ENCODE measurements at regions not wholly inside any gene's neighbourhood (a gene's known extent, or its start where the extent isn't known, plus 50 kb on each side); places are given as distances from the start of the nearest gene placed in this dataset.

DNA sequence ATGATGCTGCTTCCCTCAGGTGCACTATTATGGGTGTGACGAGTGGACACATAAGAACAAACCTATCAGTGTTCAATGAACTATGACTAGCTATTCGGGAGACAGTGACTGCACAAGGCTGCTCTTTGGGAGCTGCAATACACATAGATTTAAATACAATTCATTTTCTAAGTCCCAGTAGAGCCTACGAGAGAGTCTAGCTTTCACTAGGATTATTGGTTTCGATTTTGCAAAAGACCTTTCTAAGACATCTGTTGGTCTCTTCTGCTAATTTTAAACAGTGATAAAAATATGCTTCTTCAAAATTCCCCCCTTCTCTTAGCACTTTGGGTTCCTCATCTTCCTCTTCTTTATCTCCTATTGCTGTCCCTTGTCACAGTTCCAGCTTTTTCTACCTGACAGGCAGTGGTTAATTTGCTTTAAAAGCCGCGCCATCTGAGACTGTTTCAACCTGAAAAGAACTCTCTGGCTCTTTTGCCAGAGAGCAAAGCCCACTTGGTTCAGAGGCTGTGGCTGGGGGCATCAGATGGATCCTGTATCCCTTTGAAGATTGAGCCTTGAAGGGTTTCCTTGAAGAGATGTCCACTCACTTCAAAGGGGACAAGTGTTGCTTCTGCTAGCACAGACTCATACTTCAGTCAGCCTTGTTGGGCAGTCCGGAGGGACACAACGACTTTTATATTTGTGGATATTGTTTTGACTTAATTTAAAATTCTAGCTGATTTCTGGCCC, 241.5 kb downstream of the MAN2A1 start:
- ATAC-seq (ENCODE audit: insufficient read depth, low read depth) (0 out of 3 replicates have a peak, but pooled peaks have one; percentile 9), DNase-seq (no peak)
- Histone ChIP-seq H3K36me3 (ENCODE audit: insufficient read depth, low read length) (no peaks in the 10 kb centered on the region), H3K9ac (ENCODE audit: low read depth, low read length) (no peak overlapping the region), H3K27ac (ENCODE audit: low read length) (no peak overlapping the region; the same call in 1 of the 2 replicates), H4K20me1 (ENCODE audit: insufficient read depth, low read length) (no peaks in the 10 kb centered on the region), H3K4me2 (ENCODE audit: insufficient read depth, low read length) (no peak overlapping the region), H3K4me3 (ENCODE audit: low read depth in 1 of 2, low read length in 2 of 2) (no peak overlapping the region), H3K4me1 (ENCODE audit: insufficient read depth, low read length) (peaks cover 13% of the 10 kb centered on the region; the same call in 1 of the 2 replicates), H3K9me3 (ENCODE audit: insufficient read depth, low read length, severe bottlenecking) (no peaks in the 10 kb centered on the region), H3K27me3 (ENCODE audit: insufficient read depth, low read length, poor library complexity) (no peaks in the 10 kb centered on the region), H2AFZ (ENCODE audit: low read depth, low read length) (no peak overlapping the region), H3K79me2 (ENCODE audit: insufficient read depth, low read length) (no peaks in the 10 kb centered on the region)
- TF ChIP-seq EZH2 (IDR thresholded peaks at IDR 0.05; ENCODE audit: borderline replicate concordance, low read depth, low read length, severe bottlenecking): no peak
- TF ChIP-seq, protein P1, sequence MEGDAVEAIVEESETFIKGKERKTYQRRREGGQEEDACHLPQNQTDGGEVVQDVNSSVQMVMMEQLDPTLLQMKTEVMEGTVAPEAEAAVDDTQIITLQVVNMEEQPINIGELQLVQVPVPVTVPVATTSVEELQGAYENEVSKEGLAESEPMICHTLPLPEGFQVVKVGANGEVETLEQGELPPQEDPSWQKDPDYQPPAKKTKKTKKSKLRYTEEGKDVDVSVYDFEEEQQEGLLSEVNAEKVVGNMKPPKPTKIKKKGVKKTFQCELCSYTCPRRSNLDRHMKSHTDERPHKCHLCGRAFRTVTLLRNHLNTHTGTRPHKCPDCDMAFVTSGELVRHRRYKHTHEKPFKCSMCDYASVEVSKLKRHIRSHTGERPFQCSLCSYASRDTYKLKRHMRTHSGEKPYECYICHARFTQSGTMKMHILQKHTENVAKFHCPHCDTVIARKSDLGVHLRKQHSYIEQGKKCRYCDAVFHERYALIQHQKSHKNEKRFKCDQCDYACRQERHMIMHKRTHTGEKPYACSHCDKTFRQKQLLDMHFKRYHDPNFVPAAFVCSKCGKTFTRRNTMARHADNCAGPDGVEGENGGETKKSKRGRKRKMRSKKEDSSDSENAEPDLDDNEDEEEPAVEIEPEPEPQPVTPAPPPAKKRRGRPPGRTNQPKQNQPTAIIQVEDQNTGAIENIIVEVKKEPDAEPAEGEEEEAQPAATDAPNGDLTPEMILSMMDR (IDR thresholded peaks at IDR 0.05; ENCODE audit: borderline replicate concordance, extremely low read depth, low read length, poor library complexity, severe bottlenecking): no peak

DNA sequence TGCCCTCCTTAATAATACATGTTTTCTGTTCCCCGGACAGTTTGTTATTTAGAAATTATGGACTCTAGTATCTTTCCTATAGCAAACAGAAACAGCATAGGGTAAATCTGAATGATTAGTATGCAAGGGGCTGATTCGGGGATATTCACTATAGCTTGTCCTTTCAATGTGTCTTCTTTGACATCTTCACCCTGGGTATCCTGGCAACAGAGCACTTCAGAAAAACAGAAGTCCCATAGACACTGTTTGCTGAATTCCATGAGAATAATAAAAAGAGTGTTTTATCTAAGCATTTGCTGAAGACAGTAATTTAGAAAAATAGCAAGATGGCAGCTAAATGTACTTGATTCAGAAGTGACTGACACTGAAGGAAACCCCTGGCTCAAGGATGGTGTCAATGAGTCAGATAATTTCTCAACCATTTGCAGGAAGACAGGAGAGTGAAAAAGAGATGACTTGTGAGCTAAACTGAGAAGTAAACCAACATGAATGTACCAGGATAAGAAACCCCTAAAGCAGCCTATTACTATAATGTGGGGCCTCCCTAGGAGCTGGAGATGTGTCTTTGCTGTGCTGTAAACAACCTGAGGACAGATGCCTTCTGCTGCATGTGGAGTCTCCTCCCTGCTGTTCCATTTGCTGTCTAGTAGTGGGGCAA, 246.2 kb downstream of the MAN2A1 start:
- no peak overlapping the region for H3K4me3 ChIP-seq (ENCODE audit: low read depth in 1 of 2, low read length in 2 of 2)
- DNase-seq (no peak), ATAC-seq (ENCODE audit: insufficient read depth, low read depth) (0 out of 3 replicates have a peak, but pooled peaks have one; percentile 5)
- H3K27me3 ChIP-seq (ENCODE audit: insufficient read depth, low read length, poor library complexity): no peaks in the 10 kb centered on the region
- H3K9me3 ChIP-seq (ENCODE audit: insufficient read depth, low read length, severe bottlenecking): peaks cover 5% of the 10 kb centered on the region
- no peak for TF ChIP-seq EZH2 (IDR thresholded peaks at IDR 0.05; ENCODE audit: borderline replicate concordance, low read depth, low read length, severe bottlenecking)
- TF ChIP-seq, protein P1 (IDR thresholded peaks at IDR 0.05; ENCODE audit: borderline replicate concordance, extremely low read depth, low read length, poor library complexity, severe bottlenecking): no peak
- H3K4me2 ChIP-seq (ENCODE audit: insufficient read depth, low read length): no peak overlapping the region
- no peak overlapping the region for H3K27ac ChIP-seq (ENCODE audit: low read length)
- no peaks in the 10 kb centered on the region for H3K79me2 ChIP-seq (ENCODE audit: insufficient read depth, low read length)
- peaks cover 15% of the 10 kb centered on the region for H3K4me1 ChIP-seq (ENCODE audit: insufficient read depth, low read length)
- no peaks in the 10 kb centered on the region for H3K36me3 ChIP-seq (ENCODE audit: insufficient read depth, low read length)
- H4K20me1 ChIP-seq (ENCODE audit: insufficient read depth, low read length): no peaks in the 10 kb centered on the region
- H3K9ac ChIP-seq (ENCODE audit: low read depth, low read length): no peak overlapping the region
- H2AFZ ChIP-seq (ENCODE audit: low read depth, low read length): no peak overlapping the region

DNA sequence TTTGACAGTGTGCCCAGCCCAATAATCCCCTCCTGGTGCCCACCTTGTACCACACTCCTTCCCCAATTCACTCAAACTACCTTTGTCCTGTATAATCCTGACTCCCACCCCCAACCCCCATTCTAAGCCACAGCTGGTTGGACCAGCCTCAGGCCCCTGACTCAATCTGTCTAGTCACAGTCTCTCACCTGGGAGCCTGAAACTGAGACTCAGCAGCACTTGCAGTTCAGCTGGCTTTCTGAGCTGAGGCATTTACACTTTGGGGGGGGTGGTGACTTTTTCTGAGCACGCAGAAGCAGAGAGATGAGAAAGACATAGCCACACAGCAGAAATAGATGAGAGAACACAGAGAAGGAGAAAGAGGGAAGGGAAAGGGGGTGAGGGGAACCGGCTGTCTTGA, 247.3 kb downstream of the MAN2A1 start:
- peak; percentile 70 for ATAC-seq (ENCODE audit: insufficient read depth, low read depth)
- no peaks in the 10 kb centered on the region for H3K27me3 ChIP-seq (ENCODE audit: insufficient read depth, low read length, poor library complexity)
- no peak overlapping the region for H3K9ac ChIP-seq (ENCODE audit: low read depth, low read length)
- H4K20me1 ChIP-seq (ENCODE audit: insufficient read depth, low read length): no peaks in the 10 kb centered on the region
- H3K9me3 ChIP-seq (ENCODE audit: insufficient read depth, low read length, severe bottlenecking): peaks cover 5% of the 10 kb centered on the region
- H3K79me2 ChIP-seq (ENCODE audit: insufficient read depth, low read length): no peaks in the 10 kb centered on the region
- H3K27ac ChIP-seq (ENCODE audit: low read length): no peak overlapping the region
- no peak for TF ChIP-seq EZH2 (IDR thresholded peaks at IDR 0.05; ENCODE audit: borderline replicate concordance, low read depth, low read length, severe bottlenecking)
- TF ChIP-seq, protein P1 (IDR thresholded peaks at IDR 0.05; ENCODE audit: borderline replicate concordance, extremely low read depth, low read length, poor library complexity, severe bottlenecking): no peak
- no peak overlapping the region for H3K4me3 ChIP-seq (ENCODE audit: low read depth in 1 of 2, low read length in 2 of 2)
- DNase-seq: peak; percentile 20
- no peaks in the 10 kb centered on the region for H3K36me3 ChIP-seq (ENCODE audit: insufficient read depth, low read length)
- no peak overlapping the region for H3K4me2 ChIP-seq (ENCODE audit: insufficient read depth, low read length)
- H2AFZ ChIP-seq (ENCODE audit: low read depth, low read length): no peak overlapping the region
- H3K4me1 ChIP-seq (ENCODE audit: insufficient read depth, low read length): peaks cover 13% of the 10 kb centered on the region

Measured in DND-41 (cell line).